GM12874 (cell line): ENCODE measurements at regions not wholly inside any gene's neighbourhood (a gene's known extent, or its start where the extent isn't known, plus 50 kb on each side); places are given as distances from the start of the nearest gene placed in this dataset.

Experiments used
- CTCF ChIP-seq: IDR thresholded peaks from 2 replicates; pipeline ENCODE4 v1.5.1; 2011; ENCODE audit warnings: low read depth, mild to moderate bottlenecking, control low read depth, low read length, moderate library complexity; ENCODE audit not compliant: insufficient read depth

- TF ChIP-seq CTCF: no peak
These were observed 1287.3 kb downstream of the CNTNAP5 start for GRCh38 chr2:125312342-125312741.

GRCh38 chr2:125313806-125314205 is 1288.7 kb downstream of the CNTNAP5 start:
- no peak for TF ChIP-seq CTCF

- no peak for TF ChIP-seq CTCF
These were observed 1293.7 kb downstream of the CNTNAP5 start for GRCh38 chr2:125318740-125319139.

- TF ChIP-seq CTCF: no peak
These were observed 1299.2 kb downstream of the CNTNAP5 start for GRCh38 chr2:125324273-125324672.

GRCh38 chr2:125330133-125330532 is 1305.0 kb downstream of the CNTNAP5 start:
- TF ChIP-seq CTCF: no peak

- TF ChIP-seq CTCF: no peak
These were observed 1314.6 kb upstream of the GYPC start for GRCh38 chr2:125341353-125341752.

GRCh38 chr2:125364192-125364983 is 1291.6 kb upstream of the GYPC start:
- TF ChIP-seq CTCF: no peak
